Left lung (tissue), 4 donors: ENCODE measurements at regions not wholly inside any gene's neighbourhood (a gene's known extent, or its start where the extent isn't known, plus 50 kb on each side); places are given as distances from the start of the nearest gene placed in this dataset.

ENCODE experiments used
- ATAC-seq: fragments of 200-7000 bp; cut with Tn5 transposase; one replicate; pipeline ENCODE4 v1.9.1; 2020; ENCODE audit warnings: moderate library complexity
- DNase-seq, 4 donors: peaks; one replicate each; pipeline ENCODE4 v3.0.0-alpha.2; 2013 to 2020
- H3K27ac ChIP-seq, 2 donors: fragments of 200-600 bp; sonication (generic) in 1 of 2; one replicate each; pipeline versions ENCODE4 v1.5.0 to v1.8.0; 2020 to 2021
- H3K27me3 ChIP-seq, 2 donors: fragments of 200-600 bp; sonication (generic) in 1 of 2; one replicate each; pipeline versions ENCODE4 v1.5.0 to v1.8.0; 2020 to 2021
- H3K36me3 ChIP-seq, 2 donors: fragments of 200-600 bp; sonication (generic) in 1 of 2; one replicate each; pipeline versions ENCODE4 v1.5.0 to v1.8.0; 2020 to 2021
- H3K4me1 ChIP-seq, 2 donors: fragments of 200-600 bp; one replicate each; pipeline ENCODE4 v1.8.0; 2021
- H3K4me3 ChIP-seq, 2 donors: fragments of 200-600 bp; sonication (generic) in 1 of 2; one replicate each; pipeline versions ENCODE4 v1.5.0 to v1.8.0; 2020 to 2021; ENCODE audit warnings: mild to moderate bottlenecking in 1 of 2
- H3K9me3 ChIP-seq, 2 donors: fragments of 200-600 bp; sonication (generic) in 1 of 2; one replicate each; pipeline versions ENCODE4 v1.5.0 to v1.8.0; 2020 to 2021
- intact Hi-C, 2 donors: fragments of 100-400 bp; cut with DNase I; formaldehyde crosslinking; loops; one replicate each; pipeline versions ENCODE4 v1.11.2 to v1.14.2; 2022
- TF ChIP-seq, protein P1 (sequence below), 2 donors: fragments of 200-600 bp; sonication (generic) in 1 of 2; IDR thresholded peaks; one replicate each; pipeline versions ENCODE4 v1.5.0 to v1.8.0; 2021; ENCODE audit warnings: antibody characterized with exemption in 2 of 2
- donor health status: DM: no; HTN: yes; CAD: no.
- donor health status: DM: no; HTN: no; CAD: no.

DNA sequence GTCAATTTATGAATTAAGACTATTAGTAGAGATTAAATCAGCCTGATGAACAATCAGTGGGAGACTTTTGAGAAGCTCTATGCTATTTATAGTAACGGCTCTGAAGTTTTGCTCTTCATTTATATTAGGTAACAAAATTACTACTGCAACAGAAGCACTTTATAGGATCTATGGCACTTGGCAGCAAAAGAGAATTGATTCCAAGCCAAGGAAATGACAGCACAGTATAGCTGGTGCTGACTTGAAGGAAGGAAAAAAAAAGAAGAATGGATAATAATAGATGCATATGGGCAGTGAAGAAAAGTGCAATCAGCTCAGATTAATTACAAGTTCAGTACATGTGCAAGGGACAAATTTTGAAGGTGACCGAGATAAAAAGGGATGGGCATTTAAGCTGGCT, 228.2 kb upstream of the PPFIA2 start:
- intact Hi-C loops = no loop called here
- Histone ChIP-seq H3K27me3 (no peaks in the 10 kb centered on the region), H3K27ac (no peak overlapping the region), H3K4me3 (no peak overlapping the region), H3K36me3 (no peaks in the 10 kb centered on the region), H3K4me1 (no peaks in the 10 kb centered on the region), H3K9me3 (no peaks in the 10 kb centered on the region)
- DNase-seq (no peak), ATAC-seq (no peak)
- TF ChIP-seq, protein P1, sequence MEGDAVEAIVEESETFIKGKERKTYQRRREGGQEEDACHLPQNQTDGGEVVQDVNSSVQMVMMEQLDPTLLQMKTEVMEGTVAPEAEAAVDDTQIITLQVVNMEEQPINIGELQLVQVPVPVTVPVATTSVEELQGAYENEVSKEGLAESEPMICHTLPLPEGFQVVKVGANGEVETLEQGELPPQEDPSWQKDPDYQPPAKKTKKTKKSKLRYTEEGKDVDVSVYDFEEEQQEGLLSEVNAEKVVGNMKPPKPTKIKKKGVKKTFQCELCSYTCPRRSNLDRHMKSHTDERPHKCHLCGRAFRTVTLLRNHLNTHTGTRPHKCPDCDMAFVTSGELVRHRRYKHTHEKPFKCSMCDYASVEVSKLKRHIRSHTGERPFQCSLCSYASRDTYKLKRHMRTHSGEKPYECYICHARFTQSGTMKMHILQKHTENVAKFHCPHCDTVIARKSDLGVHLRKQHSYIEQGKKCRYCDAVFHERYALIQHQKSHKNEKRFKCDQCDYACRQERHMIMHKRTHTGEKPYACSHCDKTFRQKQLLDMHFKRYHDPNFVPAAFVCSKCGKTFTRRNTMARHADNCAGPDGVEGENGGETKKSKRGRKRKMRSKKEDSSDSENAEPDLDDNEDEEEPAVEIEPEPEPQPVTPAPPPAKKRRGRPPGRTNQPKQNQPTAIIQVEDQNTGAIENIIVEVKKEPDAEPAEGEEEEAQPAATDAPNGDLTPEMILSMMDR (IDR thresholded peaks at IDR 0.05) = no peak

DNA sequence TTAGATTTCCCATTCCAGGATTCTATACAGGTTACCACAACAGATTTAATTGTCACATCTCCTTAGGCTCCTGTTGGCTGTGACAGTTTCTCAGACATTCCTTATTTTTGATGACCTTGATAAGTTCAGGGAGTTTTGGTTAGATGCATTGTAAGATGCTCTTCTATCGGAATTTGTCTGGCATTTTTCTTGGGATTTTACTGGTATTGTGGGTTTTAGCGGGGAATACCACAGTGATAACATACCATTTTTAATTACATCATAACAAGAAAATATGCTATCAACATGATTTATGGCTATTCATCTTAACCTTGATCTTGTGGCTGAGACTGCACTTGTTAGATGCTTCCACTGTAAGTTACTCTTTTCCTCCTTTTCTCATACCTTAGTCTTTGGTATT, 217.5 kb upstream of the PPFIA2 start:
- no peak overlapping the region for H3K4me3 ChIP-seq
- H3K4me1 ChIP-seq = no peaks in the 10 kb centered on the region
- DNase-seq (no peak), ATAC-seq (no peak)
- intact Hi-C loops = no loop called here
- no peaks in the 10 kb centered on the region for H3K36me3 ChIP-seq
- TF ChIP-seq, protein P1 (IDR thresholded peaks at IDR 0.05) = no peak
- H3K9me3 ChIP-seq = no peaks in the 10 kb centered on the region
- no peak overlapping the region for H3K27ac ChIP-seq
- no peaks in the 10 kb centered on the region for H3K27me3 ChIP-seq

DNA sequence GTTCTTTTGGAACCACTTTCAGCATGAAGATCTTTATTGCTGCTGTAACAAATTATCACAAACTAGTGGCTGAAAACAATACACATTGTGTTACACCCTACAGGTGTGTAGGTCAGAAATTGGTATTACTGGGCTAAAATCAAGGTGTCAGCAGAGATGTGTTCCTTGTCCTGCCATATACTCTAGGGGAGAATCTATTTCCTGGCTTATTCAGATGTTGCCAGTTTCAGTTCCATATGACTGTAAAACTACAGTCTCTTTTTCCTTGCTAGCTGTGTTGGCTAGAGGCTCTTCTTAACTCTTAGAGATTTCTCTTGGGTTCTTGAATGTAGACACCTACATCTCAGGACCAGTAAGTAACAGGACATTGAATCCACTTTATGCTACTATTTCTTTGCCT, 215.6 kb upstream of the PPFIA2 start:
- no peaks in the 10 kb centered on the region for H3K9me3 ChIP-seq
- no peak overlapping the region for H3K27ac ChIP-seq
- TF ChIP-seq, protein P1 (IDR thresholded peaks at IDR 0.05) = no peak
- DNase-seq = no peak
- H3K36me3 ChIP-seq = no peaks in the 10 kb centered on the region
- ATAC-seq = no peak
- no peaks in the 10 kb centered on the region for H3K4me1 ChIP-seq
- no peak overlapping the region for H3K4me3 ChIP-seq
- H3K27me3 ChIP-seq = no peaks in the 10 kb centered on the region
- intact Hi-C loops = no loop called here

DNA sequence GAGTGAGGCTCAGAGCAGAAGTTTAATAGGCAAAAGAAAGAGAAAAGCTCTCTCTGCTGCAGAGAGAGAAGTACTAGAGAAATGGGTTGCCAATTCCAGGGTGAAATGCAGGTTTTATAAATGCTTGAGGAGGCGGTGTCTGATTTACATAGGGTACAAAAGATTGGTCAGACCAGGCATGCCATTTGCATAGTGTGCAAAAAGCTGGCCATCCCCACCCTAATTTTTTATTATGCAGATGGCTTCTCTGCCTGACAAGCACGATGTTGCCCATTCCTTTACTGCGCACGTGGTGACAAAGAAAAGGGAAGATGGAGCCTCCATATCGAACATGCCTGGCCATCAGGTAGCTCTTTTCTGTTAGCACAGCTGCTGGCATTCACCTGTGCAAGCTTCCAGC, 209.3 kb upstream of the PPFIA2 start:
- H3K4me1 ChIP-seq = no peaks in the 10 kb centered on the region
- H3K36me3 ChIP-seq = no peaks in the 10 kb centered on the region
- no peak overlapping the region for H3K4me3 ChIP-seq
- H3K27ac ChIP-seq = no peak overlapping the region
- no peak for DNase-seq
- no peaks in the 10 kb centered on the region for H3K27me3 ChIP-seq
- H3K9me3 ChIP-seq = no peaks in the 10 kb centered on the region
- intact Hi-C loops = no loop called here
- TF ChIP-seq, protein P1 (IDR thresholded peaks at IDR 0.05) = no peak
- ATAC-seq = no peak

DNA sequence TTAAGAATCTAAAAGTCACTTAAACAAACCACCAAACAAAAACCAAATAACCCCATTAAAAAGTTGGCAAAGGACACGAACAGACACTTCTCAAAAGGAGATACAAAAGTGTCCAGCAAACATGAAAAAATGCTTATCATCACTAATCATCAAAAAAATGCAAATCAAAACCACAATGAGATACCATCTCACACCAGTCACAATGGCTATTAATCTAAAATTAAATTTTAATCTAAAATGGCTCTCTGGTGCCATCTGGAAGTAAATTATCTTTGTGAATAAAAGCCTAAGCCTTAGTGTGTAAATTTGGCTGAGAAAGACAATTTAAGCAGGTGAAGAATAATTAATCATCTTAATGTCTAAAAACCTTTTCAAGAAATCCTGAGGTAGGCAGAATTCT, 204.5 kb upstream of the PPFIA2 start:
- no peak for ATAC-seq
- no peak overlapping the region for H3K27ac ChIP-seq
- intact Hi-C loops = no loop called here
- H3K9me3 ChIP-seq = no peaks in the 10 kb centered on the region
- H3K4me1 ChIP-seq = peaks cover 0 to under 1% of the 10 kb centered on the region in 2 donors
- TF ChIP-seq, protein P1 (IDR thresholded peaks at IDR 0.05) = no peak
- H3K4me3 ChIP-seq = no peak overlapping the region
- no peaks in the 10 kb centered on the region for H3K36me3 ChIP-seq
- no peak for DNase-seq
- H3K27me3 ChIP-seq = no peaks in the 10 kb centered on the region
